Adrenal gland (tissue), 5 donors: ENCODE measurements at regions not wholly inside any gene's neighbourhood (a gene's known extent, or its start where the extent isn't known, plus 50 kb on each side); places are given as distances from the start of the nearest gene placed in this dataset.

Experiments used
- CTCF ChIP-seq, 6 experiments: fragments of 450-650 bp in 4 of 6; fragments of 200-600 bp in 2 of 6; sonication (generic) in 1 of 6; IDR thresholded peaks; 1 replicate in 5 of 6; 2 replicates in 1 of 6; pipeline versions ENCODE4 v1.5.1 to v1.8.0; 2016 to 2021; ENCODE audit warnings: antibody characterized with exemption in 6 of 6, mild to moderate bottlenecking in 2 of 6, moderate library complexity in 1 of 6
- POLR2A ChIP-seq, 2 donors: fragments of 450-650 bp; IDR thresholded peaks; one replicate each; pipeline ENCODE4 v1.6.1; 2017; ENCODE audit warnings: antibody characterized with exemption in 2 of 2, mild to moderate bottlenecking in 2 of 2, moderate library complexity in 1 of 2
- donor health status: DM: no; HTN: no; CAD: no.

DNA sequence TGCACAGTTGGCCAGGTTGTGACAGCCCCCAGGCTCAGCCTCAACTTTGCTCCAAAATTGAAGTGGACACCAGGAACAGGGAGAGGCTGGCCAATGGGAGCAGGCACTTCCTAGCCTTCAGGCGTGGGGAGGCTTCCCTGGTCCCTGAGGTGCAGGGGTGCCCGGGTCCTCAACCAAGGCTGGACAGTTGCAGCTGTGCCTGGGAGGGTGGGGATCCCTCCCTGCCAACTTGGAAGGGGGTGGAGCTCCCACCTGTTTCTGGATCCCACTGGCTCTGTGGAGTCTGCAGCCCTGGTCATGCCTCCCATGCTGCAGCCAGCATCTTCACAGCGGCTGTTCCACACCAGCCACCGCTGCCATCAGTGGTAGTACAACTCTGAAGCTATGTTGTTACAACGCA is 502.8 kb upstream of the SLITRK5 start:
- TF ChIP-seq CTCF (IDR thresholded peaks at IDR 0.05) (no peak), POLR2A (IDR thresholded peaks at IDR 0.05) (no peak)
